LNCAP (cell line): ENCODE measurements at regions not wholly inside any gene's neighbourhood (a gene's known extent, or its start where the extent isn't known, plus 50 kb on each side); places are given as distances from the start of the nearest gene placed in this dataset.

ENCODE experiments used
- TF ChIP-seq, protein P1 (sequence below): fragments of 450-650 bp; IDR thresholded peaks from 2 replicates; pipeline ENCODE4 v1.5.1; 2017; ENCODE audit warnings: mild to moderate bottlenecking

DNA sequence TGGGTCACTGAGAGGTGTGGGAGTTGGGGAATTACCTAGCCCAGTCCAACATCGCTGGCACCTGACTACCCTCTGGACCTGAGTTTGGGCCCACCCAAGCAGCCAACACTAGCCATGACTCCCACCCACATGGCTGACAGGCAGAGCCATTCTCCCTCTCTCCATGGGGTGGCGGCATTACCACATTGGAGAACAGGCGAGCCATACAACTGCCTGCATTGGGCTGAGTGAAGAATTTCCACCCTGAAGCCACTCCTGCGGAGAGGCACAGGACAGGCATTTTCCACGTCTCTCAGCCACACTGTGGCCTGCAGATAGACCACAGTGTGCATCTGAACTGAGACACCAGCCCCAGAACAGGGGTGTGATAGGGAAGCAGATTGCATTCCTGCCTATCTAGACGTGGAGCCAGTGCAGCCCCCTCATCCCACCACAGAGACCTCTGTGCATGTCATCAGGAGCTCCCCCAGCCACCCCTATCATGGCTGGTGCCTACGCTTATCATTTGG, 58.2 kb upstream of the ANTXRL start:
- TF ChIP-seq, protein P1, sequence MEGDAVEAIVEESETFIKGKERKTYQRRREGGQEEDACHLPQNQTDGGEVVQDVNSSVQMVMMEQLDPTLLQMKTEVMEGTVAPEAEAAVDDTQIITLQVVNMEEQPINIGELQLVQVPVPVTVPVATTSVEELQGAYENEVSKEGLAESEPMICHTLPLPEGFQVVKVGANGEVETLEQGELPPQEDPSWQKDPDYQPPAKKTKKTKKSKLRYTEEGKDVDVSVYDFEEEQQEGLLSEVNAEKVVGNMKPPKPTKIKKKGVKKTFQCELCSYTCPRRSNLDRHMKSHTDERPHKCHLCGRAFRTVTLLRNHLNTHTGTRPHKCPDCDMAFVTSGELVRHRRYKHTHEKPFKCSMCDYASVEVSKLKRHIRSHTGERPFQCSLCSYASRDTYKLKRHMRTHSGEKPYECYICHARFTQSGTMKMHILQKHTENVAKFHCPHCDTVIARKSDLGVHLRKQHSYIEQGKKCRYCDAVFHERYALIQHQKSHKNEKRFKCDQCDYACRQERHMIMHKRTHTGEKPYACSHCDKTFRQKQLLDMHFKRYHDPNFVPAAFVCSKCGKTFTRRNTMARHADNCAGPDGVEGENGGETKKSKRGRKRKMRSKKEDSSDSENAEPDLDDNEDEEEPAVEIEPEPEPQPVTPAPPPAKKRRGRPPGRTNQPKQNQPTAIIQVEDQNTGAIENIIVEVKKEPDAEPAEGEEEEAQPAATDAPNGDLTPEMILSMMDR = peak; percentile 89

DNA sequence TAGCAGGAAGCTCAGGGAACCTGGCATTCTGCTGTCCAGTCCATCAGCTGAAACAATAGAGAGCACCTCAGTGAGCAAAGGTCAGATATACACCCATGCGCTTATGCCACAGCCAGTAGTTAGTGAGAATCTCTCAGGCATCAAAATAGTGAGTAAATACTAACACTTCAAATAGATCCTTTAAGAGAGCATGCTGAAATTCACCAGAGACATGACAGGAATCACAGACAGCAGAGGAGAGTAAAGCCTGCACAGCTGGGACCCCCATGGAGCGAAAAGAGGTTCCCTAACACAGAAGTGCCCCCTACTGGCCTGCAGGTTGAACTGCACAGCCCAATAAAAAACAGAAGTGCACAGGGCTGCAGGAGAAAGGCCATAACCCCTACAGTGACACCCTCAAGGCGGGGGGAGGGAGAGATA, 57.6 kb upstream of the ANTXRL start:
- TF ChIP-seq, protein P1 = peak; percentile 86

DNA sequence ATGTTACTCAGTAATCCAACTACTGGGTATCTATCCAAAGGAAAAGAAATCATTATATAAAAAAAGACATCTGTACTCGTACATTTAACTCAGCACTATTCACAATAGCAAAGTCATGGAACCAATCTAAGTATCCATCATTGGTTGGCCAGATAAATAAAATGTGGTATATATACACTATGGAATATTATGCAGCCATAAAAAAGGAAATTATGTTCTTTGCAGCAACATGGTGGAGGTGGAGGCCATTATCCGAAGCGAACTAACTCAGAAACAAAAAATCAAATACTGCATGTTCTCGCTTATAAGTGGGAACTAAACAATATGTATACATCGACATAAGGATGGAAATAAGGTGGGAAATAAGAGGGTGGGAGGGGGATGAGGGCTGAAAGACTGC, 56.2 kb upstream of the ANTXRL start:
- TF ChIP-seq, protein P1 = no peak

DNA sequence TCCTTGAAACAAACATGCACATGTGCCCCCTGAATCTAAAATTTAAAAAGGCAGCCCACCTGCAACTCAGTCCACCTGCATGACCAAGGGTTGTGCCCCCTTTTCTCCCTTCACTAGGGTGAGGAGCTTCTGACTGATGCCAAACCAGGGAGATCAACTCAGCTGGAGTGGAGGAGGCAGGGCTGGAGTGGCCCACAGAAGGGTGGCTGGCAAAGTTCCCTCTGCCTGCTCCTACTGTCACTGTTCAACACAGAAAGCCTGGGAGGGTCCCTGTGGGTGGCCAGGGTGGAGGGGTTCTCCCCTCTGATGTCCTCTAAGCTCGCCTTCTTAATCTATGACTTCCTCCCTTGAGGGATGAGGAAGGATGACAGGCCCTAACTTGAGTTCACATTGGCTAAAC, 55.7 kb upstream of the ANTXRL start:
- TF ChIP-seq, protein P1 = no peak

DNA sequence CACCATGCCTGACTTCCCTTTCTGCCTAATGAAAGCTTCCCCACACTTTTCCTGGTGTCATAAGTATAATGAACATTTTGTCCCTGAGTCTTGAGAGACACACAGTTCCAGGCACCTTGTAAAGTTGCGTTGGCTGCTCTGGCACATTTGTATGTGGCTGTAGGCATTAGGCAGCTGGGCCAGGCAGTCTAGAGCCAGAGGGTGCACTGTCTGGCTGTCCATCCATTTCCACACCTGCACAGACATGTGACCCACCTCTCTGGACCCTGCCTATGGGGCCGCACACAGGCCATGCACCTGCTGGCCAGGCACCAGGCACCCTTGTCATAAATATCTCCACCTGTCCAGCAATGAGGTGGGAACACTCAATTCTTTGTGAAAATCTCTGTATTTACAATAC, 54.7 kb upstream of the ANTXRL start:
- TF ChIP-seq, protein P1 = no peak

DNA sequence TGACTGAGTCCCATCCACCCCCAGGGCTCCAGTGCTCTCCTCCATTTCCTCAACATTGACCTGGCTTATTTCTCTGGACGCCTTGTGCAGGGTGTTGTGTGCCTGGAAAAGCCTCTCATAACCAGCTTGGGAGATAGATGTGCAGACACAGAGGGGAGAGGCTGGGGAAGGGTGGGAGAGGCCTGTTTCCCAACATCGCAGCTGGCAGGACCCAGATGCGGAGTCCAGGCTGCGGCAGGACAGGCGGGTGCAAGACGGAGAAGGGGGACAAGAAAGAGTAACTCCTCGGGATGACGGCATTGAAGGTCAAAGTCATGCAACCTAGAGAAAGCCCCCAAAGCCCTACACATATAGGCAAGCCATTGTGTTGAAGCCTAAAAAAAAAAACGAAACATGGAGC, 54.1 kb upstream of the ANTXRL start:
- TF ChIP-seq, protein P1 = no peak

DNA sequence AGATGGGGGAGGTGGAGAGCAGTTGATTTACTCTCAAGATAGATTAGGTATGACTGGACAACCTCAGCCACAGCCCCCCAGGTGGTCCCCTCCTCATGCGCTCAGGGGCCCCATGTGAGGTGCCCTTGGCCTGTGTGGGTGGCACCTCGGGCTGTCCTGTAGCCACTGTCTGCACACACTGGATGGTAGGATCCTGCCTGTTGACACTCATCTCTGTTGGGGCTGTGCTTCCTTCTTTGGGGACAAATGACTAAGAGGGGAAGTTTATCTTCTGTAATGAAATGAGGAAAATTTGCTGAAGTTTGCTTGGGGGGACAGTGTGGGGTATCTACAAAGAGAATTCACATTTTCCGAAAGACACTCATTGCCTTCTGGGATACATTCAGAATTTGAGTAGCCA, 53.6 kb upstream of the ANTXRL start:
- TF ChIP-seq, protein P1 = no peak

DNA sequence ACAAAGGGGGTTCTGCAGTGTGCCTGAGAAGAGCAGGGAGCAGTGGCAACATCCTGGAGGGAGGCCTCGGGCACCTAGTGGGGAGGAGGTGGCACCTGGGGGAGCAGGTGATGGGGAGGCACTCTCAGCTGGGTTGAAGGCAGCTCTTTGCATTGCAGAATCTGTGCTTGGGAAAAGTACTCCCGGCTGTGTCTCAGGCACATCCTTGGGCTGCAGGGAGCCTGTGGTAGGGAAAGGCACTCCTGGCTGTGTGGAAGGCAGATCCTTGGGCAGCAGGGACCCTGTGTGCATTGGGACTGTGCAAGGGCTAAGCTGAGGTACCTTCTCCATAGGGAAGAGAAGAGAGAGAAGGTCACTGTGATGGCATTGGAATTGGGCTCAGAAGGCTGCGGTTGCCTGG, 52.8 kb upstream of the ANTXRL start:
- TF ChIP-seq, protein P1 = no peak
